ENCODE measurements at regions not wholly inside any gene's neighbourhood (a gene's known extent, or its start where the extent isn't known, plus 50 kb on each side); places are given as distances from the start of the nearest gene placed in this dataset.

DNA sequence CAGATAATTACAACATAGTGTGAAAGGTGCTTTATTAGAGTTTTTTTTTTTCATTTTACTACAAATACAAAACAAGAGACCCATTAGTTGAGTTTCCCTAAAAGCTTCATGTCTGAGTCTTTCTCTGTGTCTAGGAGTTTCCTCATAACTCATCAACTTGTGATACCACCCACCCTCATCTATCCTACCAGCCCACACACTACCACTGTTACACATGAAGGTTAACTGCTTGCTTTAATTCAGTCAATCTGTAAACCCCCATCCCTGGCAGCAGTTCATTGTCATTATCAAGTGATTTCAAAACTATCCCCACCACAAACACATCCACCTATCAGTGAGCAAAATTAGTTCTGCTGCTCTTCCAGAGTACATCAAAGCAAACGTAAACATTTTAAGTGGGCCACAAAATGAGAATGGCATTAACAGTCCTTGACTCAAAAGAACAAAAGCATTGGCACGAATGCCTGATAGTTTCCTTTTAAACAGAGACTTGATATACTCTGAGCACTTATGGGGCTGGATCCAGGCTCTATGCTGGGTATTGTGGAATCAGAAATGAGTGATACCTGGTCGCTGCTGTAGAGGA lies 331.6 kb upstream of the FAM241A start:
- POLR2A ChIA-PET = no interaction called here

GRCh38 chr4:111814961-111815360 lies 330.3 kb upstream of the FAM241A start:
- no peak for TF ChIP-seq CTCF (conservative IDR thresholded peaks at IDR 0.05; ENCODE audit: low read length)
- no peak for TF ChIP-seq EZH2phosphoT487 (IDR thresholded peaks at IDR 0.05; ENCODE audit: borderline replicate concordance, low read depth, low read length)
- Histone ChIP-seq H4K20me1 (ENCODE audit: insufficient read depth, low read length) (no peaks in the 10 kb centered on the region), H3K36me3 (ENCODE audit: insufficient read depth, low read length) (no peaks in the 10 kb centered on the region), H3K9me3 (ENCODE audit: low read length) (no peaks in the 10 kb centered on the region), H3K79me2 (ENCODE audit: insufficient read depth, low read depth, low read length) (no peaks in the 10 kb centered on the region), H3K9me2 (ENCODE audit: insufficient read depth, low read length) (no peaks in the 10 kb centered on the region), H3K4me1 (ENCODE audit: insufficient read depth, low read length, poor library complexity, severe bottlenecking) (no peaks in the 10 kb centered on the region), H3K4me2 (ENCODE audit: low read length) (no peak overlapping the region), H3K27ac (ENCODE audit: low read depth, low read length, poor library complexity, severe bottlenecking) (no peak overlapping the region), H2AFZ (ENCODE audit: low read length) (no peak overlapping the region), H3K4me3 (ENCODE audit: low read depth, low read length, poor library complexity, severe bottlenecking) (no peak overlapping the region)
- ChIA-PET CTCF (ENCODE audit: unreplicated experiment) (no interaction called here), POLR2A (no interaction called here)
- no peak for DNase-seq (ENCODE audit: low spot score)
- intact Hi-C loops (cut with micrococcal nuclease; ENCODE audit: unreplicated experiment) = no loop called here
- BruUV-seq (replicated peaks) = no TSS peak

More for the DNA sequence above, 331.6 kb upstream of the FAM241A start:
- intact Hi-C loops (cut with micrococcal nuclease; ENCODE audit: unreplicated experiment) = no loop called here
- H3K4me2 ChIP-seq (ENCODE audit: low read length) = no peak overlapping the region
- no peaks in the 10 kb centered on the region for H3K36me3 ChIP-seq (ENCODE audit: insufficient read depth, low read length)
- no peaks in the 10 kb centered on the region for H3K79me2 ChIP-seq (ENCODE audit: insufficient read depth, low read depth, low read length)
- H3K9me3 ChIP-seq (ENCODE audit: low read length) = no peaks in the 10 kb centered on the region
- H4K20me1 ChIP-seq (ENCODE audit: insufficient read depth, low read length) = no peaks in the 10 kb centered on the region
- no peak for DNase-seq (ENCODE audit: low spot score)
- no peak overlapping the region for H3K4me3 ChIP-seq (ENCODE audit: low read depth, low read length, poor library complexity, severe bottlenecking)
- TF ChIP-seq EZH2phosphoT487 (IDR thresholded peaks at IDR 0.05; ENCODE audit: borderline replicate concordance, low read depth, low read length) (no peak), CTCF (conservative IDR thresholded peaks at IDR 0.05; ENCODE audit: low read length) (no peak)
- no peaks in the 10 kb centered on the region for H3K9me2 ChIP-seq (ENCODE audit: insufficient read depth, low read length)
- BruUV-seq (replicated peaks) = no TSS peak
- H3K27ac ChIP-seq (ENCODE audit: low read depth, low read length, poor library complexity, severe bottlenecking) = no peak overlapping the region
- CTCF ChIA-PET (ENCODE audit: unreplicated experiment) = no interaction called here
- H3K4me1 ChIP-seq (ENCODE audit: insufficient read depth, low read length, poor library complexity, severe bottlenecking) = no peaks in the 10 kb centered on the region
- no peak overlapping the region for H2AFZ ChIP-seq (ENCODE audit: low read length)

DNA sequence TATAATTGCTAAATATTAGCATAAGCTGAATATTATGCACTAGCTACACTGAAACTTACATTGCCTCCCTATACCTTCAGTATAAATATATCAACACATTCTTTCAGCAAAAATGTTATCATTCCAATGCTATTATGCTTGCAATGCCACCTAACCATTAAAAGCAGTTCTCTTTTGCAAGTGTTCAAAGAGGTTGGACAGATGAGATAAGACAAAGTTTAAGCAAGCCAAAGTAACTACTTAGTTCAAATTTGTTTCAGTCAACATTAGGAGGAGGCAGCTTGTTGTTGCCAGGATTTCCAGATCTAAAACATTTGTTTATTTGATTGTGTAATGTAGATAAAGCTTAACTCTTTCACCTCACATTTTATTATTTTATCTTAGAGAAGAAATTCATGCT lies 323.9 kb upstream of the FAM241A start:
- no TSS peak for BruUV-seq (replicated peaks)
- Histone ChIP-seq H3K4me3 (ENCODE audit: low read depth, low read length, poor library complexity, severe bottlenecking) (no peak overlapping the region), H3K36me3 (ENCODE audit: insufficient read depth, low read length) (no peaks in the 10 kb centered on the region), H3K4me1 (ENCODE audit: insufficient read depth, low read length, poor library complexity, severe bottlenecking) (no peaks in the 10 kb centered on the region), H2AFZ (ENCODE audit: low read length) (no peak overlapping the region), H3K9me2 (ENCODE audit: insufficient read depth, low read length) (no peaks in the 10 kb centered on the region), H3K27ac (ENCODE audit: low read depth, low read length, poor library complexity, severe bottlenecking) (no peak overlapping the region), H3K79me2 (ENCODE audit: insufficient read depth, low read depth, low read length) (no peaks in the 10 kb centered on the region), H4K20me1 (ENCODE audit: insufficient read depth, low read length) (no peaks in the 10 kb centered on the region), H3K4me2 (ENCODE audit: low read length) (no peak overlapping the region), H3K9me3 (ENCODE audit: low read length) (no peaks in the 10 kb centered on the region)
- intact Hi-C loops (cut with micrococcal nuclease; ENCODE audit: unreplicated experiment) = no loop called here
- TF ChIP-seq CTCF (conservative IDR thresholded peaks at IDR 0.05; ENCODE audit: low read length) (no peak), EZH2phosphoT487 (IDR thresholded peaks at IDR 0.05; ENCODE audit: borderline replicate concordance, low read depth, low read length) (no peak)
- POLR2A ChIA-PET = no interaction called here
- CTCF ChIA-PET (ENCODE audit: unreplicated experiment) = no interaction called here
- no peak for DNase-seq (ENCODE audit: low spot score)

Data from OCI-LY7 (cell line).